A673 (cell line): ENCODE measurements at regions not wholly inside any gene's neighbourhood (a gene's known extent, or its start where the extent isn't known, plus 50 kb on each side); places are given as distances from the start of the nearest gene placed in this dataset.

Experiments used
- CTCF ChIP-seq: fragments of 300-800, 200-600 bp; sonication (generic); conservative IDR thresholded peaks from 2 replicates; pipeline ENCODE4 v1.5.1; 2017; ENCODE audit warnings: low read depth, mild to moderate bottlenecking, antibody characterized with exemption, low read length, moderate library complexity, mixed read lengths
- EZH2 ChIP-seq: fragments of 200-600 bp; sonication (generic); IDR thresholded peaks from 2 replicates; pipeline ENCODE4 v1.6.1; 2017; ENCODE audit warnings: borderline replicate concordance, low read depth, mild to moderate bottlenecking, mixed read lengths, antibody characterized with exemption, low read length; ENCODE audit not compliant: poor library complexity, severe bottlenecking

GRCh38 chr21:34192646-34193285, 119.4 kb downstream of the MRPS6 start:
- no peak for TF ChIP-seq CTCF
- no peak for TF ChIP-seq EZH2
